Activated naive CD4-positive, alpha-beta T cell treated with anti-CD3 and anti-CD28 coated beads, Interleukin-2, amount 10 ng/mL, durations not matched to agents 7 days and 5 days (primary cell): ENCODE measurements at regions not wholly inside any gene's neighbourhood (a gene's known extent, or its start where the extent isn't known, plus 50 kb on each side); places are given as distances from the start of the nearest gene placed in this dataset.
"Not testable (repeated sequence)": the region's sequence is repeated elsewhere in the genome, so short reads cannot be mapped to it uniquely, and the experiment has no call there.

Experiments used
- CTCF ChIA-PET: fragments of 350-600 bp; sonication (Branson Sonifier 250); formaldehyde crosslinking; loops from one replicate; lab custom pipeline; 2021; ENCODE audit warnings: antibody characterized with exemption; lab: Charles Lee
- DNase-seq: peaks from one replicate; pipeline ENCODE4 v3.0.0-alpha.2; 2020
- H3K27ac Mint-ChIP-seq: one replicate; pipeline ENCODE4 v1.8.0; 2021; ENCODE audit warnings: mild to moderate bottlenecking, moderate library complexity, mixed read lengths
- H3K27me3 Mint-ChIP-seq: one replicate; pipeline ENCODE4 v1.8.0; 2021; ENCODE audit warnings: mild to moderate bottlenecking, mixed read lengths
- H3K36me3 Mint-ChIP-seq: one replicate; pipeline ENCODE4 v1.8.0; 2021; ENCODE audit warnings: mixed read lengths
- H3K4me1 Mint-ChIP-seq: one replicate; pipeline ENCODE4 v1.8.0; 2021; ENCODE audit warnings: mixed read lengths
- H3K4me3 Mint-ChIP-seq: one replicate; pipeline ENCODE4 v1.8.0; 2021; ENCODE audit warnings: mild to moderate bottlenecking, moderate library complexity, mixed read lengths
- H3K9me3 Mint-ChIP-seq: one replicate; pipeline ENCODE4 v1.8.0; 2021; ENCODE audit warnings: mixed read lengths

DNA sequence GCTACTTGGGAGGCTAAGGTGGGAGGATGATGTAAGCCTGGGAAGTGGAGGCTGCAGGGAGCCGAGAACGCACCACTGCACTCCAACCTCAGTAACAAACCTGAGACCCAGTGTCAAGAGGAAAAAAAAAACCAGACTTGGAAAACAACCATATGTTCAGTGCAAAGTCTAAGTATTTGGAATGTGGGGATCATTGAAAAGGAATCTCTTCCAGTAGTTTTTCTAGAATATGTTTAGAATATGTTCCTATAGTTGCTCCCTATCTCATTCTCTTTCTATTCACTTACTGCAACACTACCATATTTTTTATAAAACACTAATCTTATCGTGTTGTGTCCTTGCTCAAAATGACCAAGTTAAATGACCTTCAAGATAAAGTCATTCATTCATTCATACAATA, 423.5 kb upstream of the SOX5 start:
- no peak for DNase-seq
- Mint-ChIP-seq H3K4me1 (no peaks in the 10 kb centered on the region), H3K4me3 (no peak overlapping the region), H3K27ac (no peak overlapping the region), H3K9me3 (no peaks in the 10 kb centered on the region), H3K27me3 (no peaks in the 10 kb centered on the region), H3K36me3 (no peaks in the 10 kb centered on the region)
- CTCF ChIA-PET: no interaction called here

DNA sequence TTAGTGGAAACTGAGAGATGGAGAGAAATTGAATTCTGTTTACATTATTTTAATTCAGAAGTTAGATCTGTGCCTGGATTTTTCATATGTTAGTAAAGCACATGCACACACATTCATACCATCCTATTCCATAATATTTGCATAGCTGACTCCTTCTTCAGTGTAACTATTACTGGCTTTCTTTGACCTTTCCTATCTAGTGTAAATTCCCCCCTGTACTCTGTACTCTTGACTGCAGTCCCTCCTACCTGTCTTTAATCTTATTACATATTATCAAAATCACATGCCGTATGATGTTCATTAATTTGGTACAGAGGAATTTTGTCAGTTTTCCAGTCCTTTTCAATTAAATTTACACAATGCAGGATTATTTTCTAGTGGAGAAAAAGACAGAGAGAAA, 417.0 kb upstream of the SOX5 start:
- Mint-ChIP-seq H3K4me3 (no peak overlapping the region), H3K4me1 (no peaks in the 10 kb centered on the region), H3K9me3 (no peaks in the 10 kb centered on the region), H3K36me3 (no peaks in the 10 kb centered on the region), H3K27me3 (no peaks in the 10 kb centered on the region), H3K27ac (no peak overlapping the region)
- no peak for DNase-seq
- CTCF ChIA-PET: no interaction called here

- Mint-ChIP-seq H3K36me3 (no peaks in the 10 kb centered on the region), H3K27ac (no peak overlapping the region), H3K27me3 (no peaks in the 10 kb centered on the region), H3K9me3 (no peaks in the 10 kb centered on the region), H3K4me3 (no peak overlapping the region), H3K4me1 (no peaks in the 10 kb centered on the region)
- CTCF ChIA-PET: no interaction called here
- DNase-seq: no peak
Measured at GRCh38 chr12:24364921-24365320, 415.5 kb upstream of the SOX5 start.

DNA sequence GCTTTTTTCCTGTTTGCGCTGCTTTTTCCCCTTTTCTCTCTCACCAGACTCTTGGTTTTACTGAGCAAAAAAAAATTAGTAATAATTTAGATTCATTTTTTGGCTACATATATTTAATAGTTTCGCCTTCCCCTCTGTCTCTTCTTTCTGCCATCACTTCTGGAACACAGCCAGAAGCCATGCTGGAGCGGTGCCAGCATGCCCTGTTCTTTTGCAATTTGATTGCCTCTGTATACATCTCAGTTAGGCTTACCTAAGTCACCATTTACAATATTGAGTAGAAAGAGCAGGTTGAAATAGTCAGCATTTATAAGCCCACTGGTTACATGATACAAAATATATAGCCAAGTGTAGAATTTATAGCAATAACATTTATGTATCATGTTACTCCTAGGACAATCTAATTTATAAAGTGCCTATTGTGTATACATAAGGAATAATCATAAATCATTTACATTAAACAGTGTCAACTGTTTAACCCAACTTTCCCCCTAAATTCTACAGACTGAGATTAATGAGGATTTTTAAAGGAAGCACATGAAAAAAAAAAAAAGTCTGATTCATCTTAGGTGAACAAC, 413.8 kb upstream of the SOX5 start:
- no peaks in the 10 kb centered on the region for H3K9me3 Mint-ChIP-seq

GRCh38 chr12:24361877-24362580, 412.6 kb upstream of the SOX5 start:
- Mint-ChIP-seq H3K4me1 (no peaks in the 10 kb centered on the region), H3K9me3 (no peaks in the 10 kb centered on the region), H3K4me3 (no peak overlapping the region), H3K27me3 (no peaks in the 10 kb centered on the region), H3K27ac (no peak overlapping the region), H3K36me3 (no peaks in the 10 kb centered on the region)
- no peak for DNase-seq
- CTCF ChIA-PET: no interaction called here

More for the DNA sequence above, 413.8 kb upstream of the SOX5 start:
- DNase-seq: no peak
- Mint-ChIP-seq H3K4me3 (no peak overlapping the region), H3K4me1 (no peaks in the 10 kb centered on the region), H3K27ac (no peak overlapping the region), H3K36me3 (no peaks in the 10 kb centered on the region), H3K27me3 (no peaks in the 10 kb centered on the region)
- CTCF ChIA-PET: no interaction called here

DNA sequence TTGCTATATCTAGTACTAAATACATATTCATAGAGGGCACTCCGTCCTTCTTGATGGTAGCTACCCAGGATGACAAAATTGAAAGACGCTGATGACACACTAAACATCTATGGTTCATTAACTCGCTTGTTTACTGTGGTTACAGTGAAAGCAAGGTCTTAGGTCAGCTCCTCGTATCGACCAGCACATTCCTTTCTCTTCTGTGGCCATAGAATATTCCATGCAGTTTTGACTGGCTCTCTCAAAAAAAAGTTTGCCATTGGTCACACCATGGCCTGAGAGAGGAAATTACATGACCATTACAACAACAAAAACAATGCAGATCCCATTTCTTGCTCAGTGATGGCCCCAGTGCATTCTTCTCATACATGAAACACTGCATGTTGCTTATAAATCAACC, 411.4 kb upstream of the SOX5 start:
- Mint-ChIP-seq H3K4me3 (no peak overlapping the region), H3K9me3 (no peaks in the 10 kb centered on the region), H3K36me3 (no peaks in the 10 kb centered on the region), H3K27ac (no peak overlapping the region), H3K4me1 (no peaks in the 10 kb centered on the region), H3K27me3 (no peaks in the 10 kb centered on the region)
- no peak for DNase-seq
- CTCF ChIA-PET: no interaction called here

DNA sequence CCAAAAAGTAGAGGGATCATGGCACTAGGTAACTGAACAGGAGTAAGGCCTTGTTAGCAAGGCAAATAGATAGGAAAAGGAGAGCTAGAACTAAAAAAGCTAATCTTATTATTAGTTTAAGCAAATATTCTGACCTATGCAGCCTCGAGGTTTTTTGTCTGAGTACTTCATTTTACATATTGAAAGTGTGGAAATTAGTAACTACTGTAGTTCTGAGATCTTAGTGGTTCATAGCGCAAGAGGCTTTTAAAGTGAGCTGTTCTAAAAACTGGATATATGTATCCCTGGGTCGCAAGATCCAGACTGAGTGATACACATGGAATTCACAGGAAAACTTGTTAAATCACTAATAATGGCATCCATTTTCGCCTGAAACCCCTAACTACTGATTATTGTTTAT, 411.0 kb upstream of the SOX5 start:
- DNase-seq: no peak
- H3K4me1 Mint-ChIP-seq: no peaks in the 10 kb centered on the region
- H3K4me3 Mint-ChIP-seq: no peak overlapping the region
- no peaks in the 10 kb centered on the region for H3K27me3 Mint-ChIP-seq
- no peaks in the 10 kb centered on the region for H3K9me3 Mint-ChIP-seq
- H3K27ac Mint-ChIP-seq: no peak overlapping the region
- CTCF ChIA-PET: no interaction called here
- H3K36me3 Mint-ChIP-seq: no peaks in the 10 kb centered on the region

GRCh38 chr12:24360057-24360456, 410.6 kb upstream of the SOX5 start:
- no peaks in the 10 kb centered on the region for H3K36me3 Mint-ChIP-seq
- CTCF ChIA-PET: no interaction called here

DNA sequence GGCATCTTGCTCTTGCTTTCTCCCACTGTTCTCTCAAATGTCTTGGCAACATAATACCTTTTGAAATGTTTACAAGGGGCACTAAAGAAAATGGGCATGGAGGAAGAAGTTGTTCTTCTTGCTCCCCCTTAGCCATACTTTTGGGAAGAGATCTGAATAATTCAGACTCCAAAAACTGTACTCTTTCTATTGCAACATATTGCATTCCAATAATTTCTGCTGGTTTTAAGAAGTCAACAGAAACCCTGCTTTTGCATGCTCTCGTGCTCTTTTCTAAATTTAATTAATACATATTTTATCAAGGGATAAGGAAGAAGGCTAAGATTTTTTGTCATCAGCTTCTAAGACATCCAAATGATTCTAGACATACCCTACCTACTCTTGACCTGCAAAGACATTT, 409.9 kb upstream of the SOX5 start:
- no peak for DNase-seq
- CTCF ChIA-PET: no interaction called here

More at GRCh38 chr12:24360057-24360456, 410.6 kb upstream of the SOX5 start:
- Mint-ChIP-seq H3K4me3 (no peak overlapping the region), H3K9me3 (no peaks in the 10 kb centered on the region), H3K4me1 (no peaks in the 10 kb centered on the region), H3K27me3 (no peaks in the 10 kb centered on the region), H3K27ac (no peak overlapping the region)
- DNase-seq: no peak

GRCh38 chr12:24356240-24356804, 406.9 kb upstream of the SOX5 start:
- Mint-ChIP-seq H3K4me1 (no peaks in the 10 kb centered on the region), H3K9me3 (no peaks in the 10 kb centered on the region), H3K27me3 (no peaks in the 10 kb centered on the region), H3K4me3 (no peak overlapping the region), H3K36me3 (no peaks in the 10 kb centered on the region), H3K27ac (no peak overlapping the region)
- CTCF ChIA-PET: no interaction called here
- DNase-seq: no peak

More for the DNA sequence above, 409.9 kb upstream of the SOX5 start:
- Mint-ChIP-seq H3K4me3 (no peak overlapping the region), H3K36me3 (no peaks in the 10 kb centered on the region), H3K27me3 (no peaks in the 10 kb centered on the region), H3K4me1 (no peaks in the 10 kb centered on the region), H3K9me3 (no peaks in the 10 kb centered on the region), H3K27ac (no peak overlapping the region)

GRCh38 chr12:24352363-24352762, 402.9 kb upstream of the SOX5 start:
- CTCF ChIA-PET: no interaction called here
- Mint-ChIP-seq H3K9me3 (no peaks in the 10 kb centered on the region), H3K4me1 (no peaks in the 10 kb centered on the region), H3K27ac (no peak overlapping the region), H3K4me3 (no peak overlapping the region), H3K36me3 (no peaks in the 10 kb centered on the region), H3K27me3 (no peaks in the 10 kb centered on the region)
- DNase-seq: no peak

DNA sequence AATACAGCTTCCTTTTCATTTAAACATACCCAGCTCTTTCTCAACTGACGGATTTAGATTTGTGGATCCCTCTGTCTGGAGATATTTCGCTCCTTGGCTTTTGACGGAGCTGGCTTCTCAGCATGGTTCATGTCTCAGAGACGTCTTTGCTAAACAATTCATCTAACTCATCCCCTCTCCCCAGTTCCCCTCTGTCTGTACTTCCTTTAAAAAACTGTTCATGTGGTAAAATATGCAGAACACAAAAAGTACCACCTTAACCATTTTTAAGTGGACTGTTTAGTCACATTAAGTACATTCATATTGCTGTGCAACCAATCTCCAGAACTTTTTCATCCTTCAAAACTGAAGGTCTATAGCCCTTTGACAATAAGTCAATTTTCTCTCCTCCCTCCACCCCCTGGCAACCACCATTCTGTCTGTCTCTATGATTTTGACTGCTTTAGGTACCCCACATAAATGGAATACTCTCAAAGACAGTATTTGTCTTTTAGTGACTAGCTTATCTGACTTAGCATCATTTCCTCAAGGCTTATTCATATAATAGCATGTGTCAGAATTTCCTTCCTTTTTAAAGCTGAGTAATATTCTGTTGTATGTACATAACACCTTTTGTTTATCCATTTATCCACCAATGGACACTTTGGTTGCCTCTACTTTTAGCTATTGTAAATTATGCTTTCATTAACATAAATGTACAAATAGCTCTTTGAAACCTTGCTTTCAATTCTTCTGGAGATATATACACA, 399.8 kb upstream of the SOX5 start:
- H3K27me3 Mint-ChIP-seq: no peaks in the 10 kb centered on the region
- no peaks in the 10 kb centered on the region for H3K9me3 Mint-ChIP-seq
- no peak overlapping the region for H3K4me3 Mint-ChIP-seq
- no peaks in the 10 kb centered on the region for H3K4me1 Mint-ChIP-seq
- no peaks in the 10 kb centered on the region for H3K36me3 Mint-ChIP-seq
- DNase-seq: no peak
- H3K27ac Mint-ChIP-seq: no peak overlapping the region
- CTCF ChIA-PET: no interaction called here

DNA sequence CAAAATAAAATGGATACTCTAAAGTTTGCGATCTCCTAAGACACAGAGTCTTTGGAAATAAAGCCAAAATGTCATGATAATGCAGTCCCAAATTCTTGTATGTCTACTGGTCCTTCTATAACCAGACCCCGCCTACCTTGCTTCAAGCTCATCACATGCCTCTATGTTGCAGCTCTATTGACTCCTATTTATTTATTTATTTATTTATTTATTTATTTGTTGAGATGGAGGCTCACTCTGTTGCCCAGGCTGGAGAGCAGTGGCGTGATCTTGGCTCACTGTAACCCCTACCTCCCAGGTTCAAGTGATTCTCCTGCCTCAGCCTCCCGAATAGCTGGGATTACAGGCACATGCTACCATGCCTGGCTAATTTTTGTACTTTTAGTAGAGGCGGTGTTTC, 398.7 kb upstream of the SOX5 start:
- H3K27me3 Mint-ChIP-seq, CTCF ChIA-PET, DNase-seq, H3K9me3 Mint-ChIP-seq, H3K4me1 Mint-ChIP-seq, H3K27ac Mint-ChIP-seq, H3K4me3 Mint-ChIP-seq, H3K36me3 Mint-ChIP-seq: not testable (repeated sequence)

DNA sequence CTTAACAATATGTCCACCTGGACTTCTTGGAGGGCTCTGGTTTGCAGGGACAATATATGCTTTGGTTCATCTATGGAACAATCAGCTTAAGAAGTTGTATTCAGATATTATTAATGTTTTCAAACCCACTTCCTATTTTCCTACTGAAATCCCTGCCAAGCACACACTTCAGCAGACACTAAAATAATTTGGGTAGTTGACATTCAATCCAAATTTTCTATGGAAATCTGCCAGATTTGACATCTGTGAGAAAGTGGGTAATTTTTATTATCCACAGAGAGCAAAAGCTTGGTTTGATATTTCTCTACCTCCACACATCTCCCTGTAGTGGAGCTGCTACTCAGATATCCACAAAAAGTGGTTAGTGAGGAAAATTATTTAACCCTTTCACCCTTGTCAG, 378.8 kb upstream of the SOX5 start:
- Mint-ChIP-seq H3K4me3 (no peak overlapping the region), H3K27ac (no peak overlapping the region), H3K27me3 (no peaks in the 10 kb centered on the region), H3K4me1 (no peaks in the 10 kb centered on the region), H3K36me3 (no peaks in the 10 kb centered on the region), H3K9me3 (peaks cover 2% of the 10 kb centered on the region)
- no peak for DNase-seq
- CTCF ChIA-PET: no interaction called here

DNA sequence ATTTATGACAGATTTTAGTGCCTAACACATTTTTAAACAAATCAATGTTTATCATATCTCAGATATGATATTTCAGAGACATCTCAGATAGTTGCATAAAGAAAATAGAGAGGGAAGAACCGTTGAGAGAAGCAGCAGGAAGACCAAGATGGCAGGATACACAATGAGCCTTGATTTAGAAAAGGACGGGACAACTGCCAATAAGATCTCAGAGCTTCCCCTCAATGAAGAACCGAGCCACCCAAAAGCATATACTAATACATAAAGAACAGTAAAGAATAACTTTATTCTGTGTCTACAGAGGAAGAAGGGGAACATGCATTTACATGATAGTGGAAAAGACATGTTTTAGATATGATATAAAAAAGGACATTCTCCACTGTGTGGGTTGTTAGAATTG, 375.9 kb upstream of the SOX5 start:
- H3K4me1 Mint-ChIP-seq: no peaks in the 10 kb centered on the region
- no peak for DNase-seq
- no peak overlapping the region for H3K4me3 Mint-ChIP-seq
- no peaks in the 10 kb centered on the region for H3K27me3 Mint-ChIP-seq
- H3K36me3 Mint-ChIP-seq: no peaks in the 10 kb centered on the region
- H3K9me3 Mint-ChIP-seq: peaks cover 2% of the 10 kb centered on the region
- CTCF ChIA-PET: no interaction called here
- no peak overlapping the region for H3K27ac Mint-ChIP-seq
